H9 (cell line): ENCODE measurements at regions not wholly inside any gene's neighbourhood (a gene's known extent, or its start where the extent isn't known, plus 50 kb on each side); places are given as distances from the start of the nearest gene placed in this dataset.

ENCODE experiments used
- DNase-seq: peaks from one replicate; pipeline ENCODE4 v3.0.0-alpha.2; 2017
- H2AFZ ChIP-seq: one replicate; pipeline ENCODE4 v1.6.1; 2013; ENCODE audit warnings: mild to moderate bottlenecking, low read length, control low read depth, moderate library complexity
- H2AK5ac ChIP-seq: 2 replicates; pipeline ENCODE4 v1.6.1; 2013; ENCODE audit warnings: low read length, control low read depth, mixed read lengths; ENCODE audit not compliant: insufficient read length
- H2BK120ac ChIP-seq: one replicate; pipeline ENCODE4 v1.6.1; 2013; ENCODE audit warnings: low read depth, mild to moderate bottlenecking, low read length, control low read depth, inconsistent platforms; ENCODE audit not compliant: poor library complexity, severe bottlenecking
- H2BK12ac ChIP-seq: 2 replicates; pipeline ENCODE4 v1.6.1; 2013; ENCODE audit warnings: low read length, control low read depth, mixed read lengths, low read depth; ENCODE audit not compliant: insufficient read length
- H2BK15ac ChIP-seq: 2 replicates; pipeline ENCODE4 v1.6.1; 2013; ENCODE audit warnings: low read depth, low read length, control low read depth
- H2BK20ac ChIP-seq: one replicate; pipeline ENCODE4 v1.6.1; 2013; ENCODE audit warnings: low read depth, mild to moderate bottlenecking, low read length, control low read depth, inconsistent platforms; ENCODE audit not compliant: poor library complexity, severe bottlenecking
- H2BK5ac ChIP-seq: 2 replicates; pipeline ENCODE4 v1.6.1; 2013; ENCODE audit warnings: low read length, control low read depth, mixed read lengths; ENCODE audit not compliant: insufficient read length
- H3K14ac ChIP-seq: 2 replicates; pipeline ENCODE4 v1.6.1; 2013; ENCODE audit warnings: low read length, control low read depth; ENCODE audit not compliant: insufficient read depth
- H3K18ac ChIP-seq: 2 replicates; pipeline ENCODE4 v1.6.1; 2013; ENCODE audit warnings: low read depth, mild to moderate bottlenecking, mixed read lengths, low read length, control low read depth; ENCODE audit not compliant: insufficient read length
- H3K23ac ChIP-seq: 2 replicates; pipeline ENCODE4 v1.6.1; 2013; ENCODE audit warnings: low read length, control low read depth, mixed read lengths, low read depth; ENCODE audit not compliant: insufficient read length
- H3K23me2 ChIP-seq: 2 replicates; pipeline ENCODE4 v1.6.1; 2013; ENCODE audit warnings: low read depth, mild to moderate bottlenecking, mixed read lengths, low read length, control low read depth; ENCODE audit not compliant: insufficient read length, poor library complexity, severe bottlenecking
- H3K27ac ChIP-seq: 2 replicates; pipeline ENCODE4 v1.5.1; 2013; ENCODE audit warnings: low read length, control low read depth, mixed read lengths, low read depth; ENCODE audit not compliant: insufficient read length
- H3K27me3 ChIP-seq: 2 replicates; pipeline ENCODE4 v1.6.1; 2013; ENCODE audit warnings: low read length, control low read depth, inconsistent platforms; ENCODE audit not compliant: insufficient read depth
- H3K4ac ChIP-seq: 2 replicates; pipeline ENCODE4 v1.6.1; 2013; ENCODE audit warnings: low read depth, mild to moderate bottlenecking, control low read depth, inconsistent platforms, low read length, moderate library complexity
- H3K4me1 ChIP-seq: 2 replicates; pipeline ENCODE4 v1.6.1; 2013; ENCODE audit warnings: low read length, control low read depth, inconsistent platforms; ENCODE audit not compliant: insufficient read depth
- H3K4me2 ChIP-seq: 2 replicates; pipeline ENCODE4 v1.6.1; 2013; ENCODE audit warnings: low read length, control low read depth, mixed read lengths; ENCODE audit not compliant: insufficient read length, insufficient read depth
- H3K56ac ChIP-seq: 2 replicates; pipeline ENCODE4 v1.6.1; 2013; ENCODE audit warnings: low read depth, mild to moderate bottlenecking, mixed read lengths, low read length, control low read depth; ENCODE audit not compliant: insufficient read length
- H3K79me1 ChIP-seq: 2 replicates; pipeline ENCODE4 v1.6.1; 2013; ENCODE audit warnings: low read depth, mild to moderate bottlenecking, moderate library complexity, low read length, control low read depth, inconsistent platforms; ENCODE audit not compliant: insufficient read depth, poor library complexity, severe bottlenecking
- H3K79me2 ChIP-seq: 2 replicates; pipeline ENCODE4 v1.6.1; 2013; ENCODE audit warnings: low read length, control low read depth, inconsistent platforms; ENCODE audit not compliant: insufficient read depth
- H3K9ac ChIP-seq: 2 replicates; pipeline ENCODE4 v1.6.1; 2013; ENCODE audit warnings: low read length, control low read depth, mixed read lengths; ENCODE audit not compliant: insufficient read length; ENCODE audit errors: extremely low read depth
- H3K9me3 ChIP-seq: one replicate; pipeline ENCODE4 v1.6.1; 2013; ENCODE audit warnings: low read depth, low read length, inconsistent platforms; ENCODE audit not compliant: control insufficient read depth
- H3T11ph ChIP-seq: one replicate; pipeline ENCODE4 v1.6.1; 2013; ENCODE audit warnings: mild to moderate bottlenecking, low read length, control low read depth, inconsistent platforms
- H4K20me1 ChIP-seq: one replicate; pipeline ENCODE4 v1.6.1; 2013; ENCODE audit not compliant: control insufficient read depth, insufficient read length, insufficient read depth
- H4K5ac ChIP-seq: 2 replicates; pipeline ENCODE4 v1.6.1; 2013; ENCODE audit warnings: low read depth, mild to moderate bottlenecking, mixed read lengths, low read length, control low read depth; ENCODE audit not compliant: insufficient read length
- H4K8ac ChIP-seq: replicated peaks from 2 replicates; pipeline ENCODE4 v1.6.1; 2013; ENCODE audit warnings: low read length, control low read depth, mixed read lengths, low read depth; ENCODE audit not compliant: insufficient read length
- H4K91ac ChIP-seq: 2 replicates; pipeline ENCODE4 v1.6.1; 2013; ENCODE audit warnings: low read depth, mild to moderate bottlenecking, moderate library complexity, mixed read lengths, low read length, control low read depth; ENCODE audit not compliant: insufficient read length
- H3K27ac Mint-ChIP-seq, 3 experiments: 2 replicates in 2 of 3; 3 replicates in 1 of 3; pipeline ENCODE4 v1.8.0; 2020 to 2021; ENCODE audit warnings: mixed read lengths in 3 of 3, mild to moderate bottlenecking in 1 of 3, moderate library complexity in 1 of 3
- H3K27me3 Mint-ChIP-seq: 2 replicates; pipeline ENCODE4 v1.8.0; 2021; ENCODE audit warnings: low read depth, mild to moderate bottlenecking, moderate library complexity, mixed read lengths
- H3K36me3 Mint-ChIP-seq, 3 experiments: 2 replicates in 2 of 3; 3 replicates in 1 of 3; pipeline ENCODE4 v1.8.0; 2020 to 2021; ENCODE audit warnings: low read depth in 3 of 3, mixed read lengths in 3 of 3; ENCODE audit not compliant: insufficient read depth in 1 of 3
- H3K4me1 Mint-ChIP-seq, 2 experiments: 2 replicates each; pipeline ENCODE4 v1.8.0; 2020; ENCODE audit warnings: mixed read lengths in 2 of 2
- H3K4me3 Mint-ChIP-seq, 2 experiments: 2 replicates in 1 of 2; 3 replicates in 1 of 2; pipeline ENCODE4 v1.8.0; 2020 to 2021; ENCODE audit warnings: mild to moderate bottlenecking in 2 of 2, mixed read lengths in 2 of 2, moderate library complexity in 1 of 2
- H3K9me3 Mint-ChIP-seq, 2 experiments: 2 replicates in 1 of 2; 3 replicates in 1 of 2; pipeline ENCODE4 v1.8.0; 2020; ENCODE audit warnings: mild to moderate bottlenecking in 2 of 2, mixed read lengths in 2 of 2, moderate library complexity in 1 of 2
- WGBS: extraction: QIAGEN DNeasy Blood & Tissue Kit; methylation state at CpG from one replicate; pipeline ENCODE4 v1.1.7; 2013; ENCODE audit warnings: missing lambda C conversion rate, low lambda C conversion rate, mixed read lengths; ENCODE audit not compliant: insufficient read length; ENCODE audit errors: extremely low coverage; 5-methylcytosine and 5-hydroxymethylcytosine counted together
- TF ChIP-seq, protein P1 (sequence below): fragments of 200-600 bp; sonication (generic); conservative IDR thresholded peaks from 3 replicates; pipeline ENCODE4 v1.8.0; 2021; ENCODE audit warnings: antibody characterized with exemption, mild to moderate bottlenecking

DNA sequence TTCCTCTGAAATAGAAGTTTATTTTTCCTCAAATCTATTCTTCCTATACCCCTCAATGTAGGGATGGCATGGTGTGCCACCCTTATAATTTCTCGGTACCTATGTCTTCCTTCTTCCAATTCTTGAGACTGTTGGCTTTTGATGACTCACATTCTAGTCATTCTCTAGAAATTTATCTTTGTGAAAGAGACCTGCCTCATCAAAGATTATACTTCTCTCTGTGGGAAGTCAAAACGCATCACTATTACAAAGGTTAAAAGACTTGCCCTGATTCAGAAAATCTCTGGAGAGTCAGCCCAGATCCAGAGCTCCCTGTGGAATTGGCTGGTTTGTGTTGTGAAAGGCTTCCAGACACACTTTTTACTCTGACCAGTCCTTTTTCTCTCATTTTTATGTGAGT is 65.9 kb upstream of the FSTL5 start:
- H4K8ac ChIP-seq: no peak overlapping the region
- no peak overlapping the region for H2BK15ac ChIP-seq
- H3K27me3 Mint-ChIP-seq: no peaks in the 10 kb centered on the region
- no peaks in the 10 kb centered on the region for H4K20me1 ChIP-seq
- no peak overlapping the region for H3K4me3 Mint-ChIP-seq
- no peak for DNase-seq
- no peak overlapping the region for H3K4me2 ChIP-seq
- no peaks in the 10 kb centered on the region for H3K23me2 ChIP-seq
- H2AK5ac ChIP-seq: no peak overlapping the region
- no peak overlapping the region for H2BK120ac ChIP-seq
- H3K4me1 ChIP-seq: no peaks in the 10 kb centered on the region
- H3K27ac Mint-ChIP-seq: no peak overlapping the region; a peak in 1 of 7 replicates
- H2BK20ac ChIP-seq: no peak overlapping the region
- H3K23ac ChIP-seq: no peak overlapping the region
- no peak overlapping the region for H3K27ac ChIP-seq
- no peak overlapping the region for H3K9ac ChIP-seq
- H3K14ac ChIP-seq: no peak overlapping the region
- H3K79me2 ChIP-seq: no peaks in the 10 kb centered on the region
- no peak overlapping the region for H3T11ph ChIP-seq
- H2BK5ac ChIP-seq: no peak overlapping the region
- no peak overlapping the region for H4K91ac ChIP-seq
- H3K4me1 Mint-ChIP-seq: peaks cover 2 to 9% of the 10 kb centered on the region in 2 experiments; a peak in 2 of 4 replicates
- peaks cover 6 to 14% of the 10 kb centered on the region in 2 experiments for H3K9me3 Mint-ChIP-seq
- no peak overlapping the region for H2BK12ac ChIP-seq
- H3K56ac ChIP-seq: no peak overlapping the region
- WGBS: no CpG with 5 or more reads among the region's 2 CpGs
- H3K79me1 ChIP-seq: no peaks in the 10 kb centered on the region
- no peaks in the 10 kb centered on the region for H3K27me3 ChIP-seq
- no peak overlapping the region for H2AFZ ChIP-seq
- no peak overlapping the region for H3K18ac ChIP-seq
- peaks cover 3 to 9% (median 7%) of the 10 kb centered on the region in 3 experiments; a peak in 5 of 7 replicates for H3K36me3 Mint-ChIP-seq
- TF ChIP-seq, protein P1, sequence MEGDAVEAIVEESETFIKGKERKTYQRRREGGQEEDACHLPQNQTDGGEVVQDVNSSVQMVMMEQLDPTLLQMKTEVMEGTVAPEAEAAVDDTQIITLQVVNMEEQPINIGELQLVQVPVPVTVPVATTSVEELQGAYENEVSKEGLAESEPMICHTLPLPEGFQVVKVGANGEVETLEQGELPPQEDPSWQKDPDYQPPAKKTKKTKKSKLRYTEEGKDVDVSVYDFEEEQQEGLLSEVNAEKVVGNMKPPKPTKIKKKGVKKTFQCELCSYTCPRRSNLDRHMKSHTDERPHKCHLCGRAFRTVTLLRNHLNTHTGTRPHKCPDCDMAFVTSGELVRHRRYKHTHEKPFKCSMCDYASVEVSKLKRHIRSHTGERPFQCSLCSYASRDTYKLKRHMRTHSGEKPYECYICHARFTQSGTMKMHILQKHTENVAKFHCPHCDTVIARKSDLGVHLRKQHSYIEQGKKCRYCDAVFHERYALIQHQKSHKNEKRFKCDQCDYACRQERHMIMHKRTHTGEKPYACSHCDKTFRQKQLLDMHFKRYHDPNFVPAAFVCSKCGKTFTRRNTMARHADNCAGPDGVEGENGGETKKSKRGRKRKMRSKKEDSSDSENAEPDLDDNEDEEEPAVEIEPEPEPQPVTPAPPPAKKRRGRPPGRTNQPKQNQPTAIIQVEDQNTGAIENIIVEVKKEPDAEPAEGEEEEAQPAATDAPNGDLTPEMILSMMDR: no peak
- H3K9me3 ChIP-seq: no peaks in the 10 kb centered on the region
- no peak overlapping the region for H3K4ac ChIP-seq
- H4K5ac ChIP-seq: no peak overlapping the region
